Choroid plexus epithelial cell (primary cell): ENCODE measurements at regions not wholly inside any gene's neighbourhood (a gene's known extent, or its start where the extent isn't known, plus 50 kb on each side); places are given as distances from the start of the nearest gene placed in this dataset.

Experiments used
- DNase-seq: peaks from one replicate; pipeline ENCODE4 v3.0.0-alpha.2; 2010; ENCODE audit warnings: low read depth
- H3K4me3 ChIP-seq: 2 replicates; pipeline ENCODE4 v1.5.1; 2011; ENCODE audit warnings: low read depth, mild to moderate bottlenecking, control low read depth, low read length, moderate library complexity
- CTCF ChIP-seq: conservative IDR thresholded peaks from 2 replicates; pipeline ENCODE4 v1.5.1; 2011; ENCODE audit warnings: low read depth, mild to moderate bottlenecking, control low read depth, inconsistent platforms, low read length, moderate library complexity

- no peak overlapping the region for H3K4me3 ChIP-seq
- TF ChIP-seq CTCF, result peak; percentile 23
- no peak for DNase-seq
These were observed 118.0 kb upstream of the ARID1B start for GRCh38 chr6:156658966-156659821.

GRCh38 chr6:156658186-156658965, 118.8 kb upstream of the ARID1B start:
- no peak overlapping the region for H3K4me3 ChIP-seq
- no peak for TF ChIP-seq CTCF
- peak; percentile 94 for DNase-seq

- H3K4me3 ChIP-seq, result no peak overlapping the region
- no peak for TF ChIP-seq CTCF
- DNase-seq, result no peak
These were observed 119.9 kb upstream of the ARID1B start for GRCh38 chr6:156657296-156657695.

- no peak for DNase-seq
- H3K4me3 ChIP-seq, result no peak overlapping the region
- no peak for TF ChIP-seq CTCF
These were observed 122.0 kb upstream of the ARID1B start for GRCh38 chr6:156654919-156655918.

- no peak for DNase-seq
- no peak for TF ChIP-seq CTCF
- H3K4me3 ChIP-seq, result no peak overlapping the region
These were observed 124.9 kb upstream of the ARID1B start for GRCh38 chr6:156652231-156652750.

- no peak overlapping the region for H3K4me3 ChIP-seq
- TF ChIP-seq CTCF, result no peak
- DNase-seq, result no peak
These were observed 125.7 kb upstream of the ARID1B start for GRCh38 chr6:156651486-156651885.
